ENCODE measurements at regions not wholly inside any gene's neighbourhood (a gene's known extent, or its start where the extent isn't known, plus 50 kb on each side); places are given as distances from the start of the nearest gene placed in this dataset. TPM values are rescaled to one million over a fixed set of nuclear protein-coding genes. Genes with fewer than 3 reads are reported as not detected.

DNA sequence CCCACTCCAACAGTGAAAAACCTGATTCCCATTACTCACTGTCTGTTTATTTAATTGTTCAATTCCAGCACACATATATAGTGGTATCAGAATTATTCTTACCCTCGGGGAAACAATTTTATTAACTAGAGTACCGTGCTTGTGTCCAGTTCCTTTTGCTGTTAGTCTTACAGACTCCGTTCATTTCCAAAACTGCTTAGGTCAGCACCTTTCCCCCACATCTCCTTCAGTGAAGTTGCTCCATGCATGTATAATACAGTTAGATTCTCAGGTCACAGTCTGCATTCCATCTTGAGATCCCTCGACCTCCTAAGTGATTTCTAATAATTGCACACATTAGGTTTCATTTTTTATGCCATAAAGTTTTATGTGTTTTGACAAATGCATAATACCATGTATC lies 56.3 kb upstream of the ZNF521 start:
- H3K79me2 ChIP-seq, result no peaks in the 10 kb centered on the region
- H3K27ac ChIP-seq, result no peak overlapping the region
- no peak overlapping the region for H3K4me3 ChIP-seq
- H2AFZ ChIP-seq, result no peak overlapping the region
- no peaks in the 10 kb centered on the region for H3K4me1 ChIP-seq (ENCODE audit: insufficient read depth)
- no peak overlapping the region for H3K4me2 ChIP-seq
- TF ChIP-seq, protein P1, sequence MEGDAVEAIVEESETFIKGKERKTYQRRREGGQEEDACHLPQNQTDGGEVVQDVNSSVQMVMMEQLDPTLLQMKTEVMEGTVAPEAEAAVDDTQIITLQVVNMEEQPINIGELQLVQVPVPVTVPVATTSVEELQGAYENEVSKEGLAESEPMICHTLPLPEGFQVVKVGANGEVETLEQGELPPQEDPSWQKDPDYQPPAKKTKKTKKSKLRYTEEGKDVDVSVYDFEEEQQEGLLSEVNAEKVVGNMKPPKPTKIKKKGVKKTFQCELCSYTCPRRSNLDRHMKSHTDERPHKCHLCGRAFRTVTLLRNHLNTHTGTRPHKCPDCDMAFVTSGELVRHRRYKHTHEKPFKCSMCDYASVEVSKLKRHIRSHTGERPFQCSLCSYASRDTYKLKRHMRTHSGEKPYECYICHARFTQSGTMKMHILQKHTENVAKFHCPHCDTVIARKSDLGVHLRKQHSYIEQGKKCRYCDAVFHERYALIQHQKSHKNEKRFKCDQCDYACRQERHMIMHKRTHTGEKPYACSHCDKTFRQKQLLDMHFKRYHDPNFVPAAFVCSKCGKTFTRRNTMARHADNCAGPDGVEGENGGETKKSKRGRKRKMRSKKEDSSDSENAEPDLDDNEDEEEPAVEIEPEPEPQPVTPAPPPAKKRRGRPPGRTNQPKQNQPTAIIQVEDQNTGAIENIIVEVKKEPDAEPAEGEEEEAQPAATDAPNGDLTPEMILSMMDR (IDR thresholded peaks at IDR 0.05; ENCODE audit: poor library complexity), result no peak
- TF ChIP-seq EZH2 (IDR thresholded peaks at IDR 0.05; ENCODE audit: borderline replicate concordance) (no peak), EZH2phosphoT487 (IDR thresholded peaks at IDR 0.05; ENCODE audit: low read depth, severe bottlenecking, unreplicated experiment) (no peak)
- H3K9me3 ChIP-seq (ENCODE audit: low read depth), result peaks cover 5% of the 10 kb centered on the region
- no peaks in the 10 kb centered on the region for H3K9me2 ChIP-seq (replicated peaks; ENCODE audit: insufficient read depth)
- no peaks in the 10 kb centered on the region for H3K27me3 ChIP-seq
- DNase-seq (ENCODE audit: low spot score), result no peak
- H3K36me3 ChIP-seq (replicated peaks; ENCODE audit: insufficient read depth, low read depth), result no peaks in the 10 kb centered on the region
- 80% methylated on average over 4 of the region's 4 CpGs for WGBS (ENCODE audit: low lambda C conversion rate, missing lambda C conversion rate)
- no peaks in the 10 kb centered on the region for H4K20me1 ChIP-seq (ENCODE audit: insufficient read depth, poor library complexity, severe bottlenecking)

Small RNA genes in the stretch of these regions (small RNA-seq; reads per million reads assigned to genes)
- gene AC027229.1 (not detected), gene RN7SL97P (not detected)
